ENCODE measurements at regions not wholly inside any gene's neighbourhood (a gene's known extent, or its start where the extent isn't known, plus 50 kb on each side); places are given as distances from the start of the nearest gene placed in this dataset.

GRCh38 chr12:131552492-131552863 lies 158.4 kb upstream of the SFSWAP start:
- TF ChIP-seq CTCF (IDR thresholded peaks at IDR 0.05; ENCODE audit: insufficient read depth, low read length): no peak
- no peak for TF ChIP-seq POLR2AphosphoS5 (IDR thresholded peaks at IDR 0.05; ENCODE audit: low read depth)
- TF ChIP-seq GABPA (IDR thresholded peaks at IDR 0.05; ENCODE audit: low read depth): no peak
